GM12891 (cell line): ENCODE measurements at regions not wholly inside any gene's neighbourhood (a gene's known extent, or its start where the extent isn't known, plus 50 kb on each side); places are given as distances from the start of the nearest gene placed in this dataset.

Experiments
- DNase-seq: peaks from one replicate; pipeline ENCODE4 v3.0.0; 2011; ENCODE audit warnings: low spot score; ENCODE audit not compliant: insufficient read length
- FAIRE-seq: peaks from 2 replicates; lab custom pipeline; 2011; peaks lifted over from hg19 to GRCh38; lab: Jason Lieb, UNC
- PAX5 ChIP-seq: IDR thresholded peaks from 2 replicates; pipeline ENCODE4 v1.6.1; 2011; ENCODE audit warnings: low read length, moderate library complexity, mild to moderate bottlenecking; ENCODE audit not compliant: insufficient read depth, severe bottlenecking
- POLR2A ChIP-seq: IDR thresholded peaks from 2 replicates; pipeline ENCODE4 v1.6.1; 2011; ENCODE audit warnings: low read depth, low read length, control low read depth
- POLR2AphosphoS5 ChIP-seq: IDR thresholded peaks from 2 replicates; pipeline ENCODE4 v1.6.1; 2011; ENCODE audit warnings: low read depth, low read length, control low read depth
- POU2F2 ChIP-seq: IDR thresholded peaks from 2 replicates; pipeline ENCODE4 v1.6.1; 2011; ENCODE audit warnings: low read depth, mild to moderate bottlenecking, control low read depth, low read length, moderate library complexity
- SPI1 ChIP-seq: IDR thresholded peaks from 2 replicates; pipeline ENCODE4 v1.6.1; 2011; ENCODE audit warnings: low read depth, low read length, control low read depth
- TAF1 ChIP-seq: IDR thresholded peaks from 2 replicates; pipeline ENCODE4 v1.6.1; 2011; ENCODE audit warnings: low read depth, low read length, control low read depth

GRCh38 chr6:81997090-81997926 is 244.8 kb upstream of the TENT5A start:
- no peak for FAIRE-seq
- TF ChIP-seq PAX5 (no peak), POU2F2 (no peak), POLR2A (no peak), POLR2AphosphoS5 (no peak)
- DNase-seq: no peak

GRCh38 chr6:81996414-81996813 is 243.9 kb upstream of the TENT5A start:
- DNase-seq: no peak
- FAIRE-seq: no peak
- TF ChIP-seq POLR2A (no peak), TAF1 (no peak), POU2F2 (no peak), PAX5 (no peak), POLR2AphosphoS5 (no peak), SPI1 (no peak)

- FAIRE-seq: no peak
- no peak for TF ChIP-seq TAF1
- no peak for DNase-seq
Measured at GRCh38 chr6:81995548-81996289, 243.2 kb upstream of the TENT5A start.

- TF ChIP-seq POLR2A: no peak
- no peak for TF ChIP-seq PAX5
- no peak for TF ChIP-seq SPI1
- TF ChIP-seq POU2F2: no peak
- TF ChIP-seq POLR2AphosphoS5: no peak
- no peak for TF ChIP-seq TAF1
- FAIRE-seq (no peak), DNase-seq (no peak)
Measured at GRCh38 chr6:81988871-81989270, 236.4 kb upstream of the TENT5A start.

GRCh38 chr6:81988446-81988845 is 236.0 kb upstream of the TENT5A start:
- TF ChIP-seq SPI1 (no peak), PAX5 (no peak), POU2F2 (no peak), TAF1 (no peak), POLR2A (no peak), POLR2AphosphoS5 (no peak)
- FAIRE-seq: no peak
- no peak for DNase-seq

- DNase-seq (no peak), FAIRE-seq (no peak)
- TF ChIP-seq POLR2A (no peak), TAF1 (no peak), POLR2AphosphoS5 (no peak), POU2F2 (no peak), PAX5 (no peak), SPI1 (no peak)
Measured at GRCh38 chr6:81987293-81987692, 234.8 kb upstream of the TENT5A start.

- no peak for TF ChIP-seq PAX5
- TF ChIP-seq TAF1: no peak
- no peak for TF ChIP-seq SPI1
- no peak for TF ChIP-seq POLR2A
- no peak for TF ChIP-seq POLR2AphosphoS5
- no peak for TF ChIP-seq POU2F2
- DNase-seq (no peak), FAIRE-seq (no peak)
Measured at GRCh38 chr6:81985191-81985590, 232.7 kb upstream of the TENT5A start.

GRCh38 chr6:81984599-81984998 is 232.1 kb upstream of the TENT5A start:
- no peak for DNase-seq
- TF ChIP-seq POLR2AphosphoS5 (no peak), PAX5 (no peak), TAF1 (no peak), POLR2A (no peak), POU2F2 (no peak), SPI1 (no peak)
- no peak for FAIRE-seq

- TF ChIP-seq POLR2AphosphoS5 (no peak), TAF1 (no peak), PAX5 (no peak), POU2F2 (no peak), POLR2A (no peak), SPI1 (no peak)
- FAIRE-seq (no peak), DNase-seq (no peak)
Measured at GRCh38 chr6:81981812-81982211, 229.3 kb upstream of the TENT5A start.
